Neural crest cell (in vitro differentiated cells): ENCODE measurements at regions not wholly inside any gene's neighbourhood (a gene's known extent, or its start where the extent isn't known, plus 50 kb on each side); places are given as distances from the start of the nearest gene placed in this dataset.

Experiments
- DNase-seq: peaks from one replicate; pipeline ENCODE4 v3.0.0; 2021; ENCODE audit warnings: low read depth, mixed read lengths, low spot score
- H3K27ac Mint-ChIP-seq: one replicate; pipeline ENCODE4 v1.8.0; 2021; ENCODE audit warnings: mild to moderate bottlenecking, mixed read lengths; ENCODE audit not compliant: unreplicated experiment
- H3K27me3 Mint-ChIP-seq: 2 replicates; pipeline ENCODE4 v1.8.0; 2021; ENCODE audit warnings: low read depth, mild to moderate bottlenecking, mixed read lengths
- H3K36me3 Mint-ChIP-seq: 2 replicates; pipeline ENCODE4 v1.8.0; 2021; ENCODE audit warnings: low read depth, mild to moderate bottlenecking, mixed read lengths
- H3K4me1 Mint-ChIP-seq: 2 replicates; pipeline ENCODE4 v1.8.0; 2021; ENCODE audit warnings: mixed read lengths
- H3K4me3 Mint-ChIP-seq: one replicate; pipeline ENCODE4 v1.8.0; 2021; ENCODE audit warnings: mild to moderate bottlenecking, mixed read lengths
- H3K9me3 Mint-ChIP-seq: 2 replicates; pipeline ENCODE4 v1.8.0; 2021; ENCODE audit warnings: mixed read lengths
- CTCF ChIP-seq: fragments of 200-600 bp; sonication (generic); conservative IDR thresholded peaks from 2 replicates; pipeline ENCODE4 v1.5.0; 2021; ENCODE audit warnings: antibody characterized with exemption, mild to moderate bottlenecking

DNA sequence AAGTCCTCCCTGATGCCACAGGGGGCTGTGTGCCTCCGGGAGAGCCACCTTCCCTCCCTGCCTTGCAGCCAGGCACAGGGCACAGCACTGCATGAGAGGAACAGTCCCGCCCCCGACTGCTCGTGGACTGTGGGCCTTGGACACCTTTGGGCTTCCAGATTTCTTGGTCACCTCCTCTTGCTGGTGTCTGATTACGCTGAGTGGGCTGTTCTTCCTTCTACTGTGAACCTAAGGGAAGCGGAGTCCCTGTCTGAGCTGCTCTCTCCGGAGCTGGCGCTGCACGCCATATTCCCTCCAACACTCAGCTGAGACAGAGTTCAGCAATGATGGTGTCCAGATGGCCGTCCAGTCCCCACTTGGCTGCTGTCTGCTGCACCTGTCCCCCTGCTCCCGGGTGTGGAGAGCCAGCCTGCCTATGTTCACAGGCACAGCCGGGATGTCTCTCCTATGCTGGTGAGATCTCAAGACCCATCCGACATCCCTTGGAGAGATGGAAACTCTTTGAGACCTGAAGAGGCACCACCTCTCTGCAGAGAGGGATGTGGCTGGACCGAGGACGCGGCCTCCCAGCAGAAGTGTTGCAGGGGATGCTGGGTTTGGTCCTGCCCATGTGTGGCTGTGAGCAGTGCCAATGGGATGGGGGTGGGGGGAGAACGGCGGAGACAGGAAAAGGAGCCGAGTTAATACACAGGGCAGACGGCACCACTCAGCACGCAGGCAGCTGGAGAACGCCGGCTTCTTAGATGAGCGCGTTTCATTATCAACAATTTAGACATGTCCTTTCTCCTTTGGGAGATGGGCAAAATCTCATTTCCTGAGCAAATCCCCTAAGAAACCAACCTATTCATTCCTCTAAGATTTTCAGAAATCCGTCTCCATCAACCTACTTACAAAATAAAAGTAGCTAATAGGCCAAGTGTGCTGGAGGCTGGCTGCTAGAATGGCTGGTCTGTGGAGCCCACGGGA lies 171.9 kb downstream of the ENGASE start:
- no peak for DNase-seq
- H3K27ac Mint-ChIP-seq: no peak overlapping the region
- no peaks in the 10 kb centered on the region for H3K9me3 Mint-ChIP-seq
- peaks cover 38% of the 10 kb centered on the region for H3K27me3 Mint-ChIP-seq
- TF ChIP-seq CTCF: no peak
- no peak overlapping the region for H3K4me3 Mint-ChIP-seq
- no peaks in the 10 kb centered on the region for H3K36me3 Mint-ChIP-seq
- no peaks in the 10 kb centered on the region for H3K4me1 Mint-ChIP-seq

DNA sequence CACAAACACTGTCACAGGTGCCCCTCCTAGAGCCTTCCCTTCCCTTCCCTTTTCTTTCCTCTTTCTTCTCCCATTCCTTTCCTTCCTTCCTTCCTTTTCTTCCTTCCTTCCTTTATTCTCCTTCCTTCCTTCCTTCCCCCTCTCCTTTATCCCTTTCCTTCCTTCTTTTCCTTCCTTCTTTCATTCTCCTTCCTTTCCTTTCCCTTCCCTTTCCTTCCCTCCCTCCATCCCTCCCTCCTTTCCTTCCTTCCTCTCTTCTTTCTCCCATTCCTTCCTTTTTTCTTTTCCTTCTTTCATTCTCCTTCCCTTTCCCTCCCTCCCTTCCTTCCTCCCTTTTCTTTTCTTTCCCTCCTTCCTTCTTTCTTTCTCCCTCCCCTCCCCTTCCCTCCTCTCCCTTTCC lies 170.0 kb downstream of the ENGASE start:
- TF ChIP-seq CTCF: no peak
- peaks cover 25% of the 10 kb centered on the region for H3K27me3 Mint-ChIP-seq
- H3K36me3 Mint-ChIP-seq: no peaks in the 10 kb centered on the region
- DNase-seq: no peak
- no peaks in the 10 kb centered on the region for H3K9me3 Mint-ChIP-seq
- no peak overlapping the region for H3K4me3 Mint-ChIP-seq
- H3K27ac Mint-ChIP-seq: no peak overlapping the region
- no peaks in the 10 kb centered on the region for H3K4me1 Mint-ChIP-seq

GRCh38 chr17:79243996-79244395 lies 169.4 kb downstream of the ENGASE start:
- Mint-ChIP-seq H3K4me1 (no peaks in the 10 kb centered on the region), H3K4me3 (no peak overlapping the region), H3K9me3 (no peaks in the 10 kb centered on the region), H3K36me3 (no peaks in the 10 kb centered on the region), H3K27ac (no peak overlapping the region), H3K27me3 (peaks cover 20% of the 10 kb centered on the region)
- no peak for TF ChIP-seq CTCF
- DNase-seq: no peak

GRCh38 chr17:79243603-79243990 lies 169.0 kb downstream of the ENGASE start:
- H3K9me3 Mint-ChIP-seq: no peaks in the 10 kb centered on the region
- H3K4me1 Mint-ChIP-seq: no peaks in the 10 kb centered on the region
- DNase-seq: no peak
- H3K27ac Mint-ChIP-seq: no peak overlapping the region
- H3K4me3 Mint-ChIP-seq: no peak overlapping the region
- peaks cover 20% of the 10 kb centered on the region for H3K27me3 Mint-ChIP-seq
- TF ChIP-seq CTCF: no peak
- H3K36me3 Mint-ChIP-seq: no peaks in the 10 kb centered on the region

- Mint-ChIP-seq H3K27me3 (peaks cover 20% of the 10 kb centered on the region), H3K4me3 (no peak overlapping the region)
Observed at GRCh38 chr17:79242873-79243602, 168.4 kb downstream of the ENGASE start.

More at GRCh38 chr17:79242873-79243602, 168.4 kb downstream of the ENGASE start:
- no peak for TF ChIP-seq CTCF
- H3K27ac Mint-ChIP-seq: no peak overlapping the region
- DNase-seq: no peak
- no peaks in the 10 kb centered on the region for H3K36me3 Mint-ChIP-seq
- H3K4me1 Mint-ChIP-seq: no peaks in the 10 kb centered on the region
- H3K9me3 Mint-ChIP-seq: no peaks in the 10 kb centered on the region
